AG04450 (cell line): ENCODE measurements at regions not wholly inside any gene's neighbourhood (a gene's known extent, or its start where the extent isn't known, plus 50 kb on each side); places are given as distances from the start of the nearest gene placed in this dataset.

Experiments
- CTCF ChIA-PET: fragments of 300-600, 350-600 bp; formaldehyde crosslinking; extraction: SDS; loops from one replicate; lab custom pipeline; 2022; ENCODE audit warnings: antibody characterized with exemption, inconsistent platforms; lab: Charles Lee
- POLR2A ChIA-PET: fragments of 350-600 bp; formaldehyde crosslinking; extraction: SDS; loops from one replicate; lab custom pipeline; 2021; ENCODE audit warnings: antibody characterized with exemption, inconsistent platforms; lab: Yijun Ruan, JAX
- DNase-seq: peaks from one replicate; pipeline ENCODE4 v3.0.0-alpha.2; 2011; ENCODE audit warnings: low read depth, low spot score
- H3K27ac ChIP-seq: one replicate; pipeline ENCODE4 v1.5.1; 2012; ENCODE audit warnings: low read depth, low read length, control low read depth
- H3K27me3 ChIP-seq: one replicate; pipeline ENCODE4 v1.6.0; 2012; ENCODE audit warnings: low read length; ENCODE audit not compliant: control insufficient read depth, insufficient read depth
- H3K4me3 ChIP-seq: 2 replicates; pipeline ENCODE4 v1.5.1; 2011; ENCODE audit warnings: mild to moderate bottlenecking, low read depth, low read length, control low read depth
- H3K9me3 ChIP-seq: 2 replicates; pipeline ENCODE4 v1.5.1; 2012; ENCODE audit warnings: low read length; ENCODE audit not compliant: control insufficient read depth, insufficient read depth
- CTCF ChIP-seq: IDR thresholded peaks from 2 replicates; pipeline ENCODE4 v1.5.1; 2011; ENCODE audit warnings: low read depth, low read length, control low read depth, inconsistent platforms

GRCh38 chr6:43887906-43888683, 118.1 kb downstream of the VEGFA start:
- H3K4me3 ChIP-seq: no peak overlapping the region
- POLR2A ChIA-PET: no interaction called here
- H3K9me3 ChIP-seq: no peaks in the 10 kb centered on the region; the same call in 1 of the 2 replicates
- CTCF ChIA-PET: no interaction called here
- no peak overlapping the region for H3K27ac ChIP-seq
- TF ChIP-seq CTCF: no peak
- peaks cover 23% of the 10 kb centered on the region for H3K27me3 ChIP-seq
- no peak for DNase-seq

GRCh38 chr6:43887340-43887858, 117.4 kb downstream of the VEGFA start:
- Histone ChIP-seq H3K27ac (no peak overlapping the region), H3K27me3 (peaks cover 23% of the 10 kb centered on the region), H3K9me3 (no peaks in the 10 kb centered on the region; the same call in 1 of the 2 replicates), H3K4me3 (no peak overlapping the region)
- DNase-seq: no peak
- ChIA-PET POLR2A (no interaction called here), CTCF (no interaction called here)
- TF ChIP-seq CTCF: no peak

GRCh38 chr6:43886717-43887339, 116.8 kb downstream of the VEGFA start:
- Histone ChIP-seq H3K4me3 (no peak overlapping the region), H3K27ac (no peak overlapping the region), H3K27me3 (peaks cover 23% of the 10 kb centered on the region), H3K9me3 (no peaks in the 10 kb centered on the region; the same call in 1 of the 2 replicates)
- POLR2A ChIA-PET: no interaction called here
- no peak for TF ChIP-seq CTCF
- CTCF ChIA-PET: no interaction called here
- no peak for DNase-seq

GRCh38 chr6:43886067-43886461, 116.1 kb downstream of the VEGFA start:
- Histone ChIP-seq H3K9me3 (no peaks in the 10 kb centered on the region; the same call in 1 of the 2 replicates), H3K27me3 (peaks cover 19% of the 10 kb centered on the region), H3K27ac (no peak overlapping the region), H3K4me3 (no peak overlapping the region)
- ChIA-PET CTCF (no interaction called here), POLR2A (no interaction called here)
- no peak for DNase-seq
- TF ChIP-seq CTCF: no peak
